Ovary (tissue), 3 donors: ENCODE measurements at regions not wholly inside any gene's neighbourhood (a gene's known extent, or its start where the extent isn't known, plus 50 kb on each side); places are given as distances from the start of the nearest gene placed in this dataset.

ENCODE experiments used
- EP300 ChIP-seq: sonication (generic); formaldehyde crosslinking; IDR thresholded peaks from one replicate; pipeline ENCODE4 v1.6.1; 2017; ENCODE audit warnings: antibody characterized with exemption
- POLR2A ChIP-seq: fragments of 450-650 bp; IDR thresholded peaks from one replicate; pipeline ENCODE4 v1.6.1; 2017; ENCODE audit warnings: antibody characterized with exemption, mild to moderate bottlenecking, moderate library complexity
- TF ChIP-seq, protein P1 (sequence below), 3 donors: fragments of 450-650 bp in 2 of 3; fragments of 200-600 bp in 1 of 3; IDR thresholded peaks; one replicate each; pipeline versions ENCODE4 v1.5.1 to v1.8.0; 2016 to 2022; ENCODE audit warnings: antibody characterized with exemption in 3 of 3, mild to moderate bottlenecking in 1 of 3
- donor health status: DM: no; HTN: no; CAD: no.

DNA sequence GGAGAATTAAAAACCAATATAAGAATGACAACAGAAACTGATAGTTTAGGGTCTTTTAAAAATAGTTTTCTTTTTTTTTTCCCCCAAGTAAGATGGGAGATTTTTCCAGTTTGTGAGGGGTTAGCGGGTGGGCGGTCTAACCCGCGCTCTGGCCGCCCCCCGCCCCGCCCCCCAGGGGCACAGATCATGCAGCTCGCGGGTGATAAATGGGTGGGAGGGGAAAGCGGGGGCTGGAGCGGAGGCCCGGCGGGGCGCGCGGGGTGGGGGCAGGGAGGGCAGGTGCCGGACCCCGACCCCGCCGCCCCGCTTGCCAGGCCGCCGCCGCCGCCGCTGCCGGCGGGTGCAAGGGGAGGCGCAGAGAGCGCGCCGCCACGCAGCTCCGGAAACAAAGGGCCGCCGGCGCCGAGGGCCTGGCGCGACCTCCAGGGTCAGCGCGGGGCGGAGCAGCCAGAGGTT, 60.1 kb upstream of the GSE1 start:
- TF ChIP-seq, protein P1, sequence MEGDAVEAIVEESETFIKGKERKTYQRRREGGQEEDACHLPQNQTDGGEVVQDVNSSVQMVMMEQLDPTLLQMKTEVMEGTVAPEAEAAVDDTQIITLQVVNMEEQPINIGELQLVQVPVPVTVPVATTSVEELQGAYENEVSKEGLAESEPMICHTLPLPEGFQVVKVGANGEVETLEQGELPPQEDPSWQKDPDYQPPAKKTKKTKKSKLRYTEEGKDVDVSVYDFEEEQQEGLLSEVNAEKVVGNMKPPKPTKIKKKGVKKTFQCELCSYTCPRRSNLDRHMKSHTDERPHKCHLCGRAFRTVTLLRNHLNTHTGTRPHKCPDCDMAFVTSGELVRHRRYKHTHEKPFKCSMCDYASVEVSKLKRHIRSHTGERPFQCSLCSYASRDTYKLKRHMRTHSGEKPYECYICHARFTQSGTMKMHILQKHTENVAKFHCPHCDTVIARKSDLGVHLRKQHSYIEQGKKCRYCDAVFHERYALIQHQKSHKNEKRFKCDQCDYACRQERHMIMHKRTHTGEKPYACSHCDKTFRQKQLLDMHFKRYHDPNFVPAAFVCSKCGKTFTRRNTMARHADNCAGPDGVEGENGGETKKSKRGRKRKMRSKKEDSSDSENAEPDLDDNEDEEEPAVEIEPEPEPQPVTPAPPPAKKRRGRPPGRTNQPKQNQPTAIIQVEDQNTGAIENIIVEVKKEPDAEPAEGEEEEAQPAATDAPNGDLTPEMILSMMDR (IDR thresholded peaks at IDR 0.05), result no peak
- no peak for TF ChIP-seq POLR2A
- TF ChIP-seq EP300, result no peak
